ENCODE measurements at regions not wholly inside any gene's neighbourhood (a gene's known extent, or its start where the extent isn't known, plus 50 kb on each side); places are given as distances from the start of the nearest gene placed in this dataset.

DNA sequence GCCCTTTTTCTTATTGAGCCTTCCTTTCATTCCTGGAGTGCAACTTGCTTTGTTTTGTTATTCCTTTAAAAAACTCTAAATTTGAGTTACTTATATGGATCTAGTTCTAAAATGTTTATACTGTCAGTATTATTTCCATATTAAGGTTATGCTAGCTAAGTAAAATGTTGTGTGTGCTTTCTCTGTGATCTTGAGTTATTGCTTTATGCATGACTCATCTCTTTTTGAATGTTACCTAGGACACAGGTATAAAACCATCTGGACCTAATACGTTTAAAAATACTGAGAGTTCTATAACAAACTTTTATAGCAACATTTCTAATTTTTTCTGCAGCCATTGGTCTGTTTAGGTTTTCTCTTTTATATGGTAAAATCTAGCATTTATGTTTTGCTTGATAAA is 132.8 kb upstream of the LGR5 start:
- Histone ChIP-seq H3K27me3 (ENCODE audit: insufficient read depth, low read length, poor library complexity) (no peaks in the 10 kb centered on the region), H3K79me2 (ENCODE audit: control insufficient read depth, insufficient read depth, low read length) (no peaks in the 10 kb centered on the region), H3K18ac (ENCODE audit: low read length) (no peak overlapping the region), H3K9ac (ENCODE audit: low read length) (no peak overlapping the region), H3K4me1 (ENCODE audit: control insufficient read depth, low read depth, low read length) (no peaks in the 10 kb centered on the region), H3K23ac (ENCODE audit: low read length) (no peak overlapping the region), H4K8ac (ENCODE audit: low read depth, low read length) (no peak overlapping the region), H3K36me3 (ENCODE audit: control insufficient read depth, insufficient read depth, low read length) (no peaks in the 10 kb centered on the region), H3K27ac (ENCODE audit: low read depth, low read length) (no peak overlapping the region), H3K4me2 (ENCODE audit: low read length) (no peak overlapping the region), H2BK120ac (ENCODE audit: low read depth, low read length) (no peak overlapping the region), H2BK5ac (ENCODE audit: low read length) (no peak overlapping the region), H2AK5ac (ENCODE audit: low read length) (no peak overlapping the region), H2BK15ac (replicated peaks; ENCODE audit: low read depth) (no peak overlapping the region), H4K5ac (ENCODE audit: low read length) (no peak overlapping the region), H3K4me3 (ENCODE audit: low read length) (no peak overlapping the region), H3K4ac (ENCODE audit: low read depth, low read length) (no peak overlapping the region), H3K56ac (ENCODE audit: low read length) (no peak overlapping the region), H3K79me1 (ENCODE audit: low read length) (no peaks in the 10 kb centered on the region)
- DNase-seq: no peak
- WGBS (ENCODE audit: extremely low coverage, insufficient coverage, low lambda C conversion rate): no CpG with 5 or more reads among the region's 1 CpG

- H3K79me2 ChIP-seq (ENCODE audit: control insufficient read depth, insufficient read depth, low read length): no peaks in the 10 kb centered on the region
- no peaks in the 10 kb centered on the region for H3K79me1 ChIP-seq (ENCODE audit: low read length)
- no peak overlapping the region for H2BK5ac ChIP-seq (ENCODE audit: low read length)
- no peak overlapping the region for H2BK15ac ChIP-seq (replicated peaks; ENCODE audit: low read depth)
- no peaks in the 10 kb centered on the region for H3K4me1 ChIP-seq (ENCODE audit: control insufficient read depth, low read depth, low read length)
- no peak overlapping the region for H2BK120ac ChIP-seq (ENCODE audit: low read depth, low read length)
- H3K9ac ChIP-seq (ENCODE audit: low read length): no peak overlapping the region
- no peak overlapping the region for H3K27ac ChIP-seq (ENCODE audit: low read depth, low read length)
- H3K23ac ChIP-seq (ENCODE audit: low read length): no peak overlapping the region
- H3K56ac ChIP-seq (ENCODE audit: low read length): no peak overlapping the region
- H4K5ac ChIP-seq (ENCODE audit: low read length): no peak overlapping the region
- no peak overlapping the region for H2AK5ac ChIP-seq (ENCODE audit: low read length)
- no peak overlapping the region for H4K8ac ChIP-seq (ENCODE audit: low read depth, low read length)
- no peaks in the 10 kb centered on the region for H3K27me3 ChIP-seq (ENCODE audit: insufficient read depth, low read length, poor library complexity)
- no peak for DNase-seq
- H3K18ac ChIP-seq (ENCODE audit: low read length): no peak overlapping the region
- no peak overlapping the region for H3K4me2 ChIP-seq (ENCODE audit: low read length)
- no CpG with 5 or more reads among the region's 3 CpGs for WGBS (ENCODE audit: extremely low coverage, insufficient coverage, low lambda C conversion rate)
- H3K4ac ChIP-seq (ENCODE audit: low read depth, low read length): no peak overlapping the region
- H3K36me3 ChIP-seq (ENCODE audit: control insufficient read depth, insufficient read depth, low read length): no peaks in the 10 kb centered on the region
- H3K4me3 ChIP-seq (ENCODE audit: low read length): no peak overlapping the region
Measured at GRCh38 chr12:71304306-71304705, 135.3 kb upstream of the LGR5 start.

DNA sequence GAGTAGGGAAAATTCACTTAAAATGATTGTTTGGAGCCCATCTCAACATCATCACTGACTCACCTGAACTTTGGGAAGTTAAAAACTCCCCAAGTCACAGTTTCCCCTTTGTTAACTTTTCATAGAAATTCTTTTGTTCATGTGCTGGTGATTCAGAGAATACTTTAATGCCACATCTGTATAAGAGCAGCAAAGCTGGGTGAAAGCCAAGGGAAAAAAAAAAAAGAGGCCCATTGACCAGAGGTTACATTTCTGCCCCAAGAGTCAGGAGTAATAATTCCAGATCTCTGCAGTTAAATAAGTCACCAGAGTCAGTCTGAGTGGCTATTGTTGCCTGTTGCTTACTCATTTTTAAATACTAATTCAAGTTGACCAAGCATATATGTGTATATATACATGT is 136.4 kb upstream of the LGR5 start:
- Histone ChIP-seq H3K27ac (ENCODE audit: low read depth, low read length) (no peak overlapping the region), H3K36me3 (ENCODE audit: control insufficient read depth, insufficient read depth, low read length) (no peaks in the 10 kb centered on the region), H2BK120ac (ENCODE audit: low read depth, low read length) (no peak overlapping the region), H3K56ac (ENCODE audit: low read length) (no peak overlapping the region), H3K27me3 (ENCODE audit: insufficient read depth, low read length, poor library complexity) (no peaks in the 10 kb centered on the region), H3K23ac (ENCODE audit: low read length) (no peak overlapping the region), H2AK5ac (ENCODE audit: low read length) (no peak overlapping the region), H3K9ac (ENCODE audit: low read length) (no peak overlapping the region), H4K8ac (ENCODE audit: low read depth, low read length) (no peak overlapping the region), H3K4me2 (ENCODE audit: low read length) (no peak overlapping the region), H3K4ac (ENCODE audit: low read depth, low read length) (no peak overlapping the region), H2BK15ac (replicated peaks; ENCODE audit: low read depth) (no peak overlapping the region), H3K79me1 (ENCODE audit: low read length) (no peaks in the 10 kb centered on the region), H3K18ac (ENCODE audit: low read length) (no peak overlapping the region), H3K79me2 (ENCODE audit: control insufficient read depth, insufficient read depth, low read length) (no peaks in the 10 kb centered on the region), H3K4me1 (ENCODE audit: control insufficient read depth, low read depth, low read length) (no peaks in the 10 kb centered on the region), H4K5ac (ENCODE audit: low read length) (no peak overlapping the region), H2BK5ac (ENCODE audit: low read length) (no peak overlapping the region), H3K4me3 (ENCODE audit: low read length) (no peak overlapping the region)
- no peak for DNase-seq

DNA sequence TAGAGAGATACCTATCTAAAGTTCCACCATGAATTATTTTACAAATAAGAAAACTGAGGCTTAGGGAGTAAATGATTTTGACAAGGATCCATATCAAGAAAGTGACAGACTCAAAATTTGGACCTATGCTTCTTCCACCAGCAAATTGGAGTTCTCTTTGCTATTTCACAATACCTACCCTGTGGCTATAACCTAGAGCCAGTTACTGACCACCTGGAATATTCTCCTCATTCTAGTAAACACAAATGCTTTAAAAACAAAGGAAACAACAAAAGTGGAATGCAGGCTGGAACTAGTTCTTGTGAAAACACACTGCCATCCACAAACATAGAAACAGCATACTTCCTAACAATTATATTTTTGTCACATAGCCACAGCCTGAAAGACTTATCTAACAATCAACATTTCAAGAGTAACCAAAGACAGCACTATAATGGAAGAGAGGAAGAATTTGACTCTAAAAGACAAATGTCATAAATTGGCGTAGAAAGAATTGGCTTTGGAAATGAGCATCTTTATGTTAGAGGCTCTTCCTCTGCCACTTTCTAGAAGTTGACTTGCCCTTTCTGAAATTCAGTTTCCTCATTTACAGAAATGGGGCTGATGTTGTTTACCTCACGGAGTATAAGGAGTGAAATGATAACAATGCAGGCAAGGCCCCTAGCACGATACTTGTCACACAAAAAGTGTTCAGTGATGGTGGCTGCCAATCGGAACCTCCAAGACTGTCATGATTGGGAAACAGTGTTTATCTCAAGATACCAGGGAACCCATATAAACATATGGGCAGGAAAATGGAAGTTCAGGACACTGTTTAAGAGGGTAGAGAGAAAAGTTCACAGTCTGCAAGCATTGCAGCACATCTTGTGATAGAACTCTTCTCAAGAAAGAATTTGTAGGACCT is 138.6 kb upstream of the LGR5 start:
- no peak overlapping the region for H2BK5ac ChIP-seq (ENCODE audit: low read length)
- no peaks in the 10 kb centered on the region for H3K36me3 ChIP-seq (ENCODE audit: control insufficient read depth, insufficient read depth, low read length)
- no peak overlapping the region for H3K23ac ChIP-seq (ENCODE audit: low read length)
- no peak overlapping the region for H3K9ac ChIP-seq (ENCODE audit: low read length)
- H3K4me1 ChIP-seq (ENCODE audit: control insufficient read depth, low read depth, low read length): no peaks in the 10 kb centered on the region
- no peak overlapping the region for H2AK5ac ChIP-seq (ENCODE audit: low read length)
- no peak overlapping the region for H3K18ac ChIP-seq (ENCODE audit: low read length)
- H3K4ac ChIP-seq (ENCODE audit: low read depth, low read length): no peak overlapping the region
- no peak overlapping the region for H3K4me3 ChIP-seq (ENCODE audit: low read length)
- no peak overlapping the region for H3K56ac ChIP-seq (ENCODE audit: low read length)
- no peak overlapping the region for H3K4me2 ChIP-seq (ENCODE audit: low read length)
- no peak for DNase-seq
- WGBS (ENCODE audit: extremely low coverage, insufficient coverage, low lambda C conversion rate): no CpG with 5 or more reads among the region's 4 CpGs
- H3K27me3 ChIP-seq (ENCODE audit: insufficient read depth, low read length, poor library complexity): no peaks in the 10 kb centered on the region
- H4K5ac ChIP-seq (ENCODE audit: low read length): no peak overlapping the region
- no peak overlapping the region for H4K8ac ChIP-seq (ENCODE audit: low read depth, low read length)
- H3K79me2 ChIP-seq (ENCODE audit: control insufficient read depth, insufficient read depth, low read length): no peaks in the 10 kb centered on the region
- no peak overlapping the region for H2BK120ac ChIP-seq (ENCODE audit: low read depth, low read length)
- H2BK15ac ChIP-seq (replicated peaks; ENCODE audit: low read depth): no peak overlapping the region
- H3K79me1 ChIP-seq (ENCODE audit: low read length): no peaks in the 10 kb centered on the region
- no peak overlapping the region for H3K27ac ChIP-seq (ENCODE audit: low read depth, low read length)

GRCh38 chr12:71299541-71300376 is 139.8 kb upstream of the LGR5 start:
- Histone ChIP-seq H2BK15ac (replicated peaks; ENCODE audit: low read depth) (no peak overlapping the region), H3K4me1 (ENCODE audit: control insufficient read depth, low read depth, low read length) (no peaks in the 10 kb centered on the region), H3K27me3 (ENCODE audit: insufficient read depth, low read length, poor library complexity) (no peaks in the 10 kb centered on the region), H3K79me1 (ENCODE audit: low read length) (no peaks in the 10 kb centered on the region), H2AK5ac (ENCODE audit: low read length) (no peak overlapping the region), H3K56ac (ENCODE audit: low read length) (no peak overlapping the region), H3K4me3 (ENCODE audit: low read length) (no peak overlapping the region), H3K79me2 (ENCODE audit: control insufficient read depth, insufficient read depth, low read length) (no peaks in the 10 kb centered on the region), H3K27ac (ENCODE audit: low read depth, low read length) (no peak overlapping the region), H2BK5ac (ENCODE audit: low read length) (no peak overlapping the region), H3K23ac (ENCODE audit: low read length) (no peak overlapping the region), H3K18ac (ENCODE audit: low read length) (no peak overlapping the region), H4K5ac (ENCODE audit: low read length) (no peak overlapping the region), H4K8ac (ENCODE audit: low read depth, low read length) (no peak overlapping the region), H2BK120ac (ENCODE audit: low read depth, low read length) (no peak overlapping the region), H3K4me2 (ENCODE audit: low read length) (no peak overlapping the region), H3K4ac (ENCODE audit: low read depth, low read length) (no peak overlapping the region), H3K36me3 (ENCODE audit: control insufficient read depth, insufficient read depth, low read length) (no peaks in the 10 kb centered on the region), H3K9ac (ENCODE audit: low read length) (no peak overlapping the region)
- no peak for DNase-seq
- no CpG with 5 or more reads among the region's 6 CpGs for WGBS (ENCODE audit: extremely low coverage, insufficient coverage, low lambda C conversion rate)
